Parathyroid adenoma (tissue), 2 donors: ENCODE measurements at regions not wholly inside any gene's neighbourhood (a gene's known extent, or its start where the extent isn't known, plus 50 kb on each side); places are given as distances from the start of the nearest gene placed in this dataset.

Experiments
- H2AFZ ChIP-seq: fragments of 300-600 bp; sonication (generic); one replicate; pipeline ENCODE4 v1.7.0; 2017; ENCODE audit warnings: antibody characterized with exemption, mild to moderate bottlenecking
- H3K27ac ChIP-seq: fragments of 300-600 bp; sonication (generic); one replicate; pipeline ENCODE4 v1.7.0; 2017
- H3K27me3 ChIP-seq: fragments of 300-600 bp; sonication (generic); one replicate; pipeline ENCODE4 v1.7.0; 2017; ENCODE audit warnings: low read length; ENCODE audit not compliant: control insufficient read depth, insufficient read depth
- H3K36me3 ChIP-seq: fragments of 300-600 bp; sonication (generic); one replicate; pipeline ENCODE4 v1.7.0; 2017; ENCODE audit warnings: low read length; ENCODE audit not compliant: control insufficient read depth, insufficient read depth
- H3K4me1 ChIP-seq: fragments of 300-600 bp; sonication (generic); one replicate; pipeline ENCODE4 v1.7.0; 2017; ENCODE audit warnings: control low read depth
- H3K4me2 ChIP-seq: fragments of 300-600 bp; sonication (generic); one replicate; pipeline ENCODE4 v1.7.0; 2017; ENCODE audit warnings: low read length
- H3K4me3 ChIP-seq: fragments of 300-600 bp; sonication (generic); one replicate; pipeline ENCODE4 v1.7.0; 2017; ENCODE audit warnings: low read depth, low read length
- H3K79me2 ChIP-seq: fragments of 300-600 bp; sonication (generic); one replicate; pipeline ENCODE4 v1.7.0; 2017; ENCODE audit warnings: control low read depth
- H3K9ac ChIP-seq: fragments of 300-600 bp; sonication (generic); one replicate; pipeline ENCODE4 v1.7.0; 2017; ENCODE audit warnings: mild to moderate bottlenecking
- H3K9me3 ChIP-seq: fragments of 300-600 bp; sonication (generic); one replicate; pipeline ENCODE4 v1.7.0; 2017; ENCODE audit warnings: low read length; ENCODE audit not compliant: control insufficient read depth
- CTCF ChIP-seq: fragments of 300-600 bp; sonication (generic); IDR thresholded peaks from one replicate; pipeline ENCODE4 v1.7.0; 2017; ENCODE audit warnings: antibody characterized with exemption, mild to moderate bottlenecking
- donor health status: primary hyperparathyroidism.

- Histone ChIP-seq H3K4me2 (no peak overlapping the region), H2AFZ (no peak overlapping the region), H3K27me3 (no peaks in the 10 kb centered on the region), H3K27ac (no peak overlapping the region), H3K36me3 (no peaks in the 10 kb centered on the region), H3K9me3 (no peaks in the 10 kb centered on the region), H3K79me2 (no peaks in the 10 kb centered on the region), H3K4me3 (no peak overlapping the region), H3K4me1 (no peaks in the 10 kb centered on the region), H3K9ac (no peak overlapping the region)
- no peak for TF ChIP-seq CTCF
Measured at GRCh38 chr10:47133871-47134570, 166.0 kb upstream of the GDF10 start.

DNA sequence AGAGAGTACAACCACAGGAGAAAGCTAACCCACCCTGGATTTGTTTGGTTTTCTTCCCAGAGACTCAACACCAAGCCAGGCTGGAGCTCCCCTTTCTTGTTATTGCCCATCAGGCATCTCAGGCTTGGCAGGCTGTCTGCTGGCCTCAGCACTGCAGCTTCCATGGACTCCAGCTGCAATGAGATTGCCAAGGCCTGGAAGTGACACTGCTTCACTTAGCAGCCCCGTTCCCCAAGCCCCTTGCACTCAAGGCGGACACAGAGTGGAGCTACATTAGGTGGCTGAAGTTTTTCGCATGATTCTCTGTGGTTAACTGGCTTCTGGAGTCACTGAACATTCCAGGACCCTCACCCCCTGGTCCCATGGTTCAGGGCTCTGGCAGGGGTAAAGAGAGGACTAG lies 163.1 kb upstream of the GDF10 start:
- Histone ChIP-seq H3K9me3 (no peaks in the 10 kb centered on the region), H3K27ac (no peak overlapping the region), H3K4me3 (no peak overlapping the region), H3K4me1 (no peaks in the 10 kb centered on the region), H3K9ac (no peak overlapping the region), H3K4me2 (no peak overlapping the region), H3K79me2 (no peaks in the 10 kb centered on the region), H3K27me3 (no peaks in the 10 kb centered on the region), H3K36me3 (no peaks in the 10 kb centered on the region), H2AFZ (no peak overlapping the region)
- no peak for TF ChIP-seq CTCF

DNA sequence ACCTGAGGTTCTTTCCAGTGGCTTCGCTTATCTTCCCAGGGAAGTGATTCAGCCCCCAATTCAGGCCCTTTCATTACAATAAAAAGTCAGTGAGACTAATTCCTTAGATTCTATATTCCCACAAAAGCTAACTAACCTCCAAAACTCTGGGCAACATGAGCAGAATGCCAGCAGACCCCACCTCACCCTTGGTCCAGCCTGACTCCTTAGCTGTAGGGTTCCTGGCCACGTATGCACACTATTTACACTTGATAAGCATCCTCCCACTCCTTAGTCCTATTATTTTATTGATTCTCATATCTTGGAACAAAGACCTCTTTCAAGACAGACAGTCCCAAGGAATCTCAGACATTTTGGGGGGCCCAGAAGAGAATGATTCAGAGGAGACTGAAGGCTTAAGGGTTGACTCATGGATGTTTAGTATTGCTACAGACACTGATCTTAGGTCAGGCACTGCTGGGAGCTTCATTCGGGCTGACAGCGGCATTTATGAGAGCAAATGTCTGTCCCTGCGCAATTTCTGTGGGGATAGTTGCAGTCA lies 162.6 kb upstream of the GDF10 start:
- Histone ChIP-seq H3K27ac (no peak overlapping the region), H3K9ac (no peak overlapping the region), H2AFZ (no peak overlapping the region), H3K79me2 (no peaks in the 10 kb centered on the region), H3K36me3 (no peaks in the 10 kb centered on the region), H3K4me3 (no peak overlapping the region), H3K4me1 (no peaks in the 10 kb centered on the region), H3K27me3 (no peaks in the 10 kb centered on the region), H3K9me3 (no peaks in the 10 kb centered on the region), H3K4me2 (no peak overlapping the region)
- TF ChIP-seq CTCF, result no peak

DNA sequence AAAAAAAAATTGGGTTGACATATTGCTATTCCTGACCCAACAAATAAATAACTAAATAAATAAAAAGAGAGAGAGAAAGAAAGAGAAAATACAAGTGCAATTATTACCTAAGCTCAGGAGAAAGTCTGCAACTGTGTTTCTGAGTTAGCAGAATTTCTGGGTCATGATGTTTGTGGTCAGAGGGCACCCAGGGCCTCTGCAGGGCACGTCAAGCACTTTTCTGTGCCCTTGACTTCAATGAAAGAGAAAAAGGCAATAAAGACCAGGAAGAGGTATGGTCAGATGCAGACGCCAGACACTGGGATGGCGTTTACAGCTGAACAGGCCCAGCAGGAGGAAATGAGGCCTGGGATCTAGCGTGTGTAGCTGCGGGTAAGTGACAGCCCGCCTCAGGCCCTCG lies 160.9 kb upstream of the GDF10 start:
- Histone ChIP-seq H3K4me1 (no peaks in the 10 kb centered on the region), H3K9ac (no peak overlapping the region), H3K27ac (no peak overlapping the region), H2AFZ (no peak overlapping the region), H3K4me3 (no peak overlapping the region), H3K79me2 (no peaks in the 10 kb centered on the region), H3K4me2 (no peak overlapping the region), H3K36me3 (no peaks in the 10 kb centered on the region), H3K9me3 (no peaks in the 10 kb centered on the region), H3K27me3 (no peaks in the 10 kb centered on the region)
- TF ChIP-seq CTCF, result no peak
